Epithelial cell of proximal tubule (primary cell): ENCODE measurements at regions not wholly inside any gene's neighbourhood (a gene's known extent, or its start where the extent isn't known, plus 50 kb on each side); places are given as distances from the start of the nearest gene placed in this dataset.

Source experiments
- DNase-seq: peaks from one replicate; pipeline ENCODE4 v3.0.0-alpha.2; 2011; ENCODE audit warnings: low read depth
- H3K4me3 ChIP-seq: 2 replicates; pipeline ENCODE4 v1.5.1; 2011; ENCODE audit warnings: low read depth, mild to moderate bottlenecking, low read length
- TF ChIP-seq, protein P1 (sequence below): conservative IDR thresholded peaks from 2 replicates; pipeline ENCODE4 v1.5.1; 2012; ENCODE audit warnings: low read depth, mild to moderate bottlenecking, low read length

- no peak overlapping the region for H3K4me3 ChIP-seq
- TF ChIP-seq, protein P1, sequence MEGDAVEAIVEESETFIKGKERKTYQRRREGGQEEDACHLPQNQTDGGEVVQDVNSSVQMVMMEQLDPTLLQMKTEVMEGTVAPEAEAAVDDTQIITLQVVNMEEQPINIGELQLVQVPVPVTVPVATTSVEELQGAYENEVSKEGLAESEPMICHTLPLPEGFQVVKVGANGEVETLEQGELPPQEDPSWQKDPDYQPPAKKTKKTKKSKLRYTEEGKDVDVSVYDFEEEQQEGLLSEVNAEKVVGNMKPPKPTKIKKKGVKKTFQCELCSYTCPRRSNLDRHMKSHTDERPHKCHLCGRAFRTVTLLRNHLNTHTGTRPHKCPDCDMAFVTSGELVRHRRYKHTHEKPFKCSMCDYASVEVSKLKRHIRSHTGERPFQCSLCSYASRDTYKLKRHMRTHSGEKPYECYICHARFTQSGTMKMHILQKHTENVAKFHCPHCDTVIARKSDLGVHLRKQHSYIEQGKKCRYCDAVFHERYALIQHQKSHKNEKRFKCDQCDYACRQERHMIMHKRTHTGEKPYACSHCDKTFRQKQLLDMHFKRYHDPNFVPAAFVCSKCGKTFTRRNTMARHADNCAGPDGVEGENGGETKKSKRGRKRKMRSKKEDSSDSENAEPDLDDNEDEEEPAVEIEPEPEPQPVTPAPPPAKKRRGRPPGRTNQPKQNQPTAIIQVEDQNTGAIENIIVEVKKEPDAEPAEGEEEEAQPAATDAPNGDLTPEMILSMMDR: no peak
- DNase-seq: no peak
Observed at GRCh38 chr16:18003033-18003432, 333.5 kb downstream of the NPIPA8 start.

- TF ChIP-seq, protein P1: no peak
- no peak overlapping the region for H3K4me3 ChIP-seq
- DNase-seq: no peak
Observed at GRCh38 chr16:17998996-17999395, 337.5 kb downstream of the NPIPA8 start.

GRCh38 chr16:17998550-17998949, 338.0 kb downstream of the NPIPA8 start:
- no peak for DNase-seq
- TF ChIP-seq, protein P1: no peak
- no peak overlapping the region for H3K4me3 ChIP-seq

DNA sequence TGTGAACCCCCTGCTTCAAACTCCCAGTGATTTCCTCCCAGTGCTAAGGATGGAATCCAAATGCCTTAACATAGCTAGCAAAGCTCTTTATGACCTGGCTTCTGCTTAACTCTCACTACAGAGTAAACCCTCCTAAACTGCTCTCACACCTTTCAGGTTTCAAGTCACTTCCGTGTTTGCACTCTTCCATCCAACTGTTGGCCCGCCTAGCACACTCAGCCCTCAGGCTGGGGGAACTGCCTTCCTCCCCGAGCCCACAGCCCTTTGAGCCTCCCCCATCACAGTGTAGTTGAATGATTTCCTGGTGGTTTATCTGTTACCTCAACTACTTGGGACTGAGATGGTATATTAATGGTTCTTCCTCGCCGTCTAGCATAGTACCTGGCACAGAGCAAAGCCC, 342.5 kb downstream of the NPIPA8 start:
- no peak for DNase-seq
- no peak overlapping the region for H3K4me3 ChIP-seq
- TF ChIP-seq, protein P1: no peak

DNA sequence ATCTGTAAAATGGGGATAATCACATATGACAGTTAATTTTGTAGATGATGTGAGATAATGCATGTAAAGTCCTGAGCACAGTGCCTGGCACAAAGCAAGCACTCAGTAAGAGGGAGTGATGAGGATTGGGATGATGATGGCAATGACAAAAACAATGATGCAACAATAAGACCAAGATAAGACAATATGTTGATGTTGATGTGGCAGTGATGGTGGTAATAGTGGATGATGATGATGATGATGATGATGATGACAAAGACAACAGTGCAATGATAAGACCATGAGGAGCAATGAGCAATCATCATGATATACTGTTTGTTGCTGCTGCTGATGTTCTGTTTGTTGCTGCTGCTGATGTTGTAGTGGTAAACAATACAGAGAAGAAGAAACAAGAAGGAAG, 344.1 kb downstream of the NPIPA8 start:
- TF ChIP-seq, protein P1: no peak
- no peak for DNase-seq
- H3K4me3 ChIP-seq: no peak overlapping the region

DNA sequence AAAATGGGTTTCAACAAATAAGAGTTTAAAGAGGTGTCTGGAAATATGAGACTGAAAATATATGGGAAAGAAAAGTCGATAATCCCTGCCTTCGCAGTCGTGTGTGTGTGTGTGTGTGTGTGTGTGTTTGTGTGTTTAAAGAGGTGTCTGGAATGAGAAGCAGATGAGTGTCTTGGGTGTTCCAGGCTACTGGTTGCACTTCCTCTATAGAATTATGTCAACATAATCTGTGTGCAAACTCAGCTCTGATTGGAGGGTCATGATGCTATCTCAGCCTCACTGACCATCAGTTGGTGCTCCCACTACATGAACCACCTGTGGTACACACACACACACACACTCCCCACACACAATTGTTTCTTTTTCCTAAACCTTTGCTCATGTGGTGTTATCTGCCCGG, 347.3 kb downstream of the NPIPA8 start:
- no peak for DNase-seq
- TF ChIP-seq, protein P1: no peak
- H3K4me3 ChIP-seq: no peak overlapping the region

- TF ChIP-seq, protein P1: no peak
- no peak for DNase-seq
Observed at GRCh38 chr16:17988839-17989238, 347.7 kb downstream of the NPIPA8 start.

More at GRCh38 chr16:17988839-17989238, 347.7 kb downstream of the NPIPA8 start:
- H3K4me3 ChIP-seq: no peak overlapping the region
